ENCODE measurements at regions not wholly inside any gene's neighbourhood (a gene's known extent, or its start where the extent isn't known, plus 50 kb on each side); places are given as distances from the start of the nearest gene placed in this dataset.
"Not testable (repeated sequence)": the region's sequence is repeated elsewhere in the genome, so short reads cannot be mapped to it uniquely, and the experiment has no call there.

DNA sequence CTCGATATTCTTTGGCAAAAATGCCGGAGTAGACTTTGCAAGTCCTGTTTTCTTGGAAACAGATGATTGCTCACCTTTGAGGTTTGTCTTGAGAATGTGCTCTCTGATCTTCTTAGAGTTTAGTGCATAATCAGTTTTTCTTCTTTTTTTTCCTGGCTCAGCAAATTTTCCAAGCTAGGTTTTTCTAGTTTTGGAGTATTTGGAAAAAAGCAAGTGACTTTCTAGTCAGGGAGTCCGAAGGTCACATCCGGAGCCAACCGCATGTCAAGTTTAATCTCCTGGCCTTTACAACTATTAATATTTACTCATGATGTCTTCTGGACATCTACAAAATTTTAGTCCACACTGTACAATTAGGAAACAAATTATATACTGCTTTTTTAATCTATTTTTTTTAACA is 151.6 kb upstream of the CHL1 start:
- H3K9ac ChIP-seq (ENCODE audit: low read depth, low read length); H2BK120ac ChIP-seq (ENCODE audit: low read depth, low read length); H4K20me1 ChIP-seq (ENCODE audit: insufficient read depth, low read length); H3K27ac ChIP-seq (ENCODE audit: insufficient read depth, low read length); H2AK9ac ChIP-seq (replicated peaks; ENCODE audit: low read depth, low read length, poor library complexity); H4K91ac ChIP-seq (ENCODE audit: insufficient read depth, low read depth, low read length); H3K4me1 ChIP-seq (ENCODE audit: control insufficient read depth, insufficient read depth, low read length); H3K23ac ChIP-seq (ENCODE audit: low read depth, low read length); H3K79me1 ChIP-seq (ENCODE audit: low read depth in 1 of 2, low read length in 2 of 2); H4K8ac ChIP-seq (ENCODE audit: low read depth in 2 of 2, low read length in 2 of 2); dilution Hi-C loops (cut with HindIII; ENCODE audit: low sequenced_read_pairs, unreplicated experiment); DNase-seq; H2BK5ac ChIP-seq (ENCODE audit: low read depth, low read length, poor library complexity, severe bottlenecking); H2BK15ac ChIP-seq (ENCODE audit: low read depth, low read length); POLR2A ChIA-PET (ENCODE audit: unreplicated experiment); H3K18ac ChIP-seq (ENCODE audit: low read depth, low read length); H4K5ac ChIP-seq (ENCODE audit: low read depth, low read length); H3K4me2 ChIP-seq (ENCODE audit: low read depth, low read length); CTCF ChIA-PET; ATAC-seq (ENCODE audit: low read depth); H2AK5ac ChIP-seq (ENCODE audit: low read depth, low read length); H3K36me3 ChIP-seq (ENCODE audit: control insufficient read depth, insufficient read depth, low read length); H3K9me1 ChIP-seq (ENCODE audit: insufficient read depth, low read length); H3K4ac ChIP-seq (ENCODE audit: low read depth, low read length); H3K9me3 ChIP-seq (ENCODE audit: control insufficient read depth, insufficient read depth, low read length); H3K14ac ChIP-seq (replicated peaks; ENCODE audit: low read depth, low read length); BruUV-seq (replicated peaks); in situ Hi-C loops (cut with MboI; ENCODE audit: low sequenced_read_pairs); H3K27me3 ChIP-seq (ENCODE audit: control insufficient read depth, insufficient read depth, low read length); H3K4me3 ChIP-seq (ENCODE audit: insufficient read depth, low read depth, low read length); intact Hi-C loops (cut with micrococcal nuclease); H3K56ac ChIP-seq (ENCODE audit: extremely low read depth, insufficient read depth, low read length); H2AFZ ChIP-seq (replicated peaks; ENCODE audit: low read length, poor library complexity); H2BK20ac ChIP-seq (ENCODE audit: low read depth, low read length): not testable (repeated sequence)
- TF ChIP-seq MAFK (IDR thresholded peaks at IDR 0.05; ENCODE audit: low read depth, low read length), result peak; percentile 67
- WGBS, 2 experiments (ENCODE audit: extremely low coverage in 2 of 2, insufficient read length in 1 of 2), result no CpG with 5 or more reads among the region's 5 CpGs
